Ovary (tissue), 7 donors: ENCODE measurements at regions not wholly inside any gene's neighbourhood (a gene's known extent, or its start where the extent isn't known, plus 50 kb on each side); places are given as distances from the start of the nearest gene placed in this dataset.
"Not testable (repeated sequence)": the region's sequence is repeated elsewhere in the genome, so short reads cannot be mapped to it uniquely, and the experiment has no call there.

Source experiments
- DNase-seq, 5 donors: peaks; one replicate each; pipeline ENCODE4 v3.0.0-alpha.2; 2019 to 2020
- H3K27ac ChIP-seq, 2 donors: fragments of 200-600 bp; one replicate each; pipeline versions ENCODE4 v1.5.1 to v1.8.0; 2019 to 2022
- H3K27me3 ChIP-seq: fragments of 200-600 bp; one replicate; pipeline ENCODE4 v1.8.0; 2022
- H3K36me3 ChIP-seq: fragments of 200-600 bp; sonication (generic); one replicate; pipeline ENCODE4 v1.5.1; 2019
- H3K4me1 ChIP-seq: one replicate; pipeline ENCODE4 v1.8.1; 2013; ENCODE audit warnings: mild to moderate bottlenecking, moderate library complexity; ENCODE audit not compliant: insufficient read depth
- H3K4me3 ChIP-seq: fragments of 200-600 bp; sonication (generic); one replicate; pipeline ENCODE4 v1.5.1; 2017
- H3K9me3 ChIP-seq, 2 donors: fragments of 200-600 bp in 1 of 2; sonication (generic) in 1 of 2; one replicate each; pipeline versions ENCODE4 v1.5.1 to v1.8.1; 2013 to 2019; ENCODE audit warnings: mild to moderate bottlenecking in 1 of 2, moderate library complexity in 1 of 2
- EP300 ChIP-seq: sonication (generic); formaldehyde crosslinking; IDR thresholded peaks from one replicate; pipeline ENCODE4 v1.6.1; 2017; ENCODE audit warnings: antibody characterized with exemption
- POLR2A ChIP-seq: fragments of 450-650 bp; IDR thresholded peaks from one replicate; pipeline ENCODE4 v1.6.1; 2017; ENCODE audit warnings: antibody characterized with exemption, mild to moderate bottlenecking, moderate library complexity
- WGBS, 3 donors: extraction: QIAGEN DNeasy Blood & Tissue Kit in 1 of 3; methylation state at CpG; one replicate each; pipeline versions ENCODE4 v1.1.5 to v1.1.7; 2013 to 2017; 5-methylcytosine and 5-hydroxymethylcytosine counted together
- intact Hi-C, 4 donors: fragments of 100-400 bp; cut with DNase I; formaldehyde crosslinking; loops; one replicate each; pipeline versions ENCODE4 v1.11.0 to v1.15.1; 2022 to 2023
- TF ChIP-seq, protein P1 (sequence below), 3 donors: fragments of 450-650 bp in 2 of 3; fragments of 200-600 bp in 1 of 3; IDR thresholded peaks; one replicate each; pipeline versions ENCODE4 v1.5.1 to v1.8.0; 2016 to 2022; ENCODE audit warnings: antibody characterized with exemption in 3 of 3, mild to moderate bottlenecking in 1 of 3
- donor health status: DM: no; HTN: no; CAD: no; lungs with moderate emphysema.
- donor health status: DM: no; HTN: no; CAD: no.
- donor health status: Bipolar disorder and iron deficiency.
- donor health status: DM: no; HTN: no; CAD: no.
- donor health status: DM: yes; HTN: yes; CAD: no.

DNA sequence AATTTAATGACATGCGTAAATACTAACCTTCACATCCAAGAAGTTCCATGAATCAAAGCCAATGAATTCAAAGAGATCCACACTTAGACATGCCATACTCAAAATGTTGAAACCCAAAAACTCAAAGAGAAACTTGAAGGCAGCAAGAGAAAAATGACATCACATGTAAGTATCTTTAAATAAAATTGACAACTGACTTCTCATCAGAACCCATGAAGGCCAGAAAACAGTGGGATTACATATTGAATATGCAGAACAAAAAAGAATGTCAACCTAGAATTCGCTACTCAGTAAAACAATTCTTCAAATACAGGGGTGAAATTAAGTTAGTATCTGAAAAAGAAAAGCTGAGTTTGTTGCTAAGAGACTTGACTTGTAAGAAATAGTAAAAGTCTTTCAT is 953.9 kb upstream of the HS3ST1 start:
- intact Hi-C loops, result no loop called here
- Histone ChIP-seq H3K36me3 (no peaks in the 10 kb centered on the region), H3K4me3 (no peak overlapping the region), H3K27ac (no peak overlapping the region), H3K9me3 (no peaks in the 10 kb centered on the region), H3K4me1 (no peaks in the 10 kb centered on the region), H3K27me3 (no peaks in the 10 kb centered on the region)
- DNase-seq, result no peak
- 89 to 93% (median 90%) methylated on average over 2 of the region's 2 CpGs for WGBS, 3 donors
- TF ChIP-seq, protein P1, sequence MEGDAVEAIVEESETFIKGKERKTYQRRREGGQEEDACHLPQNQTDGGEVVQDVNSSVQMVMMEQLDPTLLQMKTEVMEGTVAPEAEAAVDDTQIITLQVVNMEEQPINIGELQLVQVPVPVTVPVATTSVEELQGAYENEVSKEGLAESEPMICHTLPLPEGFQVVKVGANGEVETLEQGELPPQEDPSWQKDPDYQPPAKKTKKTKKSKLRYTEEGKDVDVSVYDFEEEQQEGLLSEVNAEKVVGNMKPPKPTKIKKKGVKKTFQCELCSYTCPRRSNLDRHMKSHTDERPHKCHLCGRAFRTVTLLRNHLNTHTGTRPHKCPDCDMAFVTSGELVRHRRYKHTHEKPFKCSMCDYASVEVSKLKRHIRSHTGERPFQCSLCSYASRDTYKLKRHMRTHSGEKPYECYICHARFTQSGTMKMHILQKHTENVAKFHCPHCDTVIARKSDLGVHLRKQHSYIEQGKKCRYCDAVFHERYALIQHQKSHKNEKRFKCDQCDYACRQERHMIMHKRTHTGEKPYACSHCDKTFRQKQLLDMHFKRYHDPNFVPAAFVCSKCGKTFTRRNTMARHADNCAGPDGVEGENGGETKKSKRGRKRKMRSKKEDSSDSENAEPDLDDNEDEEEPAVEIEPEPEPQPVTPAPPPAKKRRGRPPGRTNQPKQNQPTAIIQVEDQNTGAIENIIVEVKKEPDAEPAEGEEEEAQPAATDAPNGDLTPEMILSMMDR (IDR thresholded peaks at IDR 0.05), result no peak
- TF ChIP-seq POLR2A (no peak), EP300 (no peak)

DNA sequence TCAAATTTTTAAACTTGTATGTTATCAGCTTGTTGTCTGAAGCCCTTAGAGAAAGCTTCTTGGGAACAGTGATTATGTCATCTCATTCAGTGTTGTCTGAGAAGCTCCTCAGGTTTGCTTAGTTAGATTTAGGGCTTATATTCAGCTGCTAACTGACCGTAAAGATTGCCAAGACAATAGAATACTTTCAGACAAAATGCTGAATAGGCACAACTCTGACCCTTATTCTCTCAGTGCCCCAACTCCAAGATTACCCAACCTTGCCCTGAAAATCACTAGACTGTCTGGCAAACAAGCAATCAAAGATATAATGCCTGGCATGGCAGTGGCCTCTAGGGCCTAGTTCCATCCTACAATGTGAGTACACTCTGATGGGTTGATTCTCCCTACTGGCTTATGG is 950.5 kb upstream of the HS3ST1 start:
- intact Hi-C loops, result no loop called here
- Histone ChIP-seq H3K27me3 (no peaks in the 10 kb centered on the region), H3K4me1 (no peaks in the 10 kb centered on the region), H3K27ac (no peak overlapping the region), H3K9me3 (no peaks in the 10 kb centered on the region), H3K4me3 (no peak overlapping the region), H3K36me3 (no peaks in the 10 kb centered on the region)
- no peak for TF ChIP-seq EP300
- TF ChIP-seq POLR2A, result no peak
- TF ChIP-seq, protein P1 (IDR thresholded peaks at IDR 0.05), result no peak
- 81 to 91% (median 87%) methylated on average over 1 of the region's 1 CpG for WGBS, 3 donors
- DNase-seq, result no peak

DNA sequence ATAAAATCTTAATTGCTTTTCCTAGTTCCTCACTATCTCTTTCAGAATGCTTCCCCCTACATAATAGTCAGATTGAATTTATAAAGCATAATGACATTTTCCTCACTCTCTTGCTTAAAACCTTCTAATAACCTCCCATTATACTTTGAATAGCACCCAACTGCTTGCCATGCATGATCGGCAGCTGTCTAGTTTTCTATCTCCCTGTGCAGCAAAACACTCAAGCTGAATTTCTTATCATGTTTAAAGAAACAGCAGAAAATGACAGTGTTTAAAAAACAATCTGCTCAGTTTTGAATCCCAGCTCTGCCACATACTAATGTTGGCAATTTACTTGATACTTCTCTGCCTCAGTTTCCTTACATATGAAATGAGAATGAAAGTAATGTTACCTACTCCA is 947.1 kb upstream of the HS3ST1 start:
- Histone ChIP-seq H3K9me3 (no peaks in the 10 kb centered on the region), H3K36me3 (no peaks in the 10 kb centered on the region), H3K27me3 (no peaks in the 10 kb centered on the region), H3K27ac (no peak overlapping the region), H3K4me3 (no peak overlapping the region), H3K4me1 (no peaks in the 10 kb centered on the region)
- no peak for DNase-seq
- 73 to 90% (median 81%) methylated on average over 1 of the region's 1 CpG for WGBS, 3 donors
- intact Hi-C loops, result no loop called here
- no peak for TF ChIP-seq POLR2A
- TF ChIP-seq, protein P1 (IDR thresholded peaks at IDR 0.05), result no peak
- TF ChIP-seq EP300, result no peak

DNA sequence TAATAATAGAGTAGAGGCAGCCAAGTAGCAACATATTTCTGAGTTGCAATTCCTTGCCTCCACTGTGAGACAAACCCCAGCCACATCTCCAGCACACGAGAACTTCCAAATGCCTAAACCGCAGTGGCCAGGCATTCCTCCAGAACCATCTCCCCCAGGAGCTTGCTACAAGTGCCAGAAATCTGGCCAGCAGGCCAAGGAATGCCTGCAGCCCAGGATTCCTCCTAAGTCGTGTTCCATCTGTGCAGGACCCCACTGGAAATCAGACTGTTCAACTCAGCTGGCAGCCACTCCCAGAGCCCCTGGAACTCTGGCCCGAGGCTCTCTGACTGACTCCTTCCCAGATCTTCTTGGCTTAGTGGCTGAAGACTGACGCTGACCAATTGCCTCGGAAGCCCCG is 937.2 kb upstream of the HS3ST1 start:
- H3K4me3 ChIP-seq, DNase-seq, H3K4me1 ChIP-seq, H3K36me3 ChIP-seq, H3K27ac ChIP-seq, intact Hi-C loops, H3K27me3 ChIP-seq, H3K9me3 ChIP-seq: not testable (repeated sequence)
- WGBS, 3 donors, result 79 to 84% (median 80%) methylated on average over 7 of the region's 7 CpGs

DNA sequence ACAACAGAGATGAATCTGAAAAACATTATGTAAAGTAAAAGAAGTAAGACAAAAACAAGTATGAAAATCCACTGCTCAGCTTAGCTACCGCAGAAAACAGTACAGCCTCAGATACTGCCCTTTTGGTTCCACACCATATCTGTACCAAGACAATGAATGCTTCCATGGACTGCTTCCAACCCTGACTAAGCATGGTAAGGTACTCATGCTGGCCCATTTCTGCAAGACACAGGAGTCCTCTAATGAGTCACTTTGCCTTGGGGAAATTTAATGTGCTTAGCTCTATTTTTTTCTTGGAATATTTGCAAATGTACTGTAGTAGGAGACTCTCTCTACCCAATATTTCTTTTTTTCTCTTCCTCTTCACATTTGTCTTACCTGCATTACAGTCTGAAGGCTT is 931.7 kb upstream of the HS3ST1 start:
- H3K4me1 ChIP-seq, result no peaks in the 10 kb centered on the region
- H3K9me3 ChIP-seq, result no peaks in the 10 kb centered on the region
- intact Hi-C loops, result no loop called here
- H3K36me3 ChIP-seq, result no peaks in the 10 kb centered on the region
- no peak for DNase-seq
- no peak overlapping the region for H3K4me3 ChIP-seq
- H3K27me3 ChIP-seq, result no peaks in the 10 kb centered on the region
- TF ChIP-seq EP300 (no peak), POLR2A (no peak)
- TF ChIP-seq, protein P1 (IDR thresholded peaks at IDR 0.05), result no peak
- 92 to 94% (median 93%) methylated on average over 1 of the region's 1 CpG for WGBS, 3 donors
- no peak overlapping the region for H3K27ac ChIP-seq
